GM12891 (cell line): ENCODE measurements at regions not wholly inside any gene's neighbourhood (a gene's known extent, or its start where the extent isn't known, plus 50 kb on each side); places are given as distances from the start of the nearest gene placed in this dataset.

ENCODE experiments used
- POLR2A ChIP-seq: IDR thresholded peaks from 2 replicates; pipeline ENCODE4 v1.6.1; 2011; ENCODE audit warnings: low read depth, low read length, control low read depth
- POLR2AphosphoS5 ChIP-seq: IDR thresholded peaks from 2 replicates; pipeline ENCODE4 v1.6.1; 2011; ENCODE audit warnings: low read depth, low read length, control low read depth
- TAF1 ChIP-seq: IDR thresholded peaks from 2 replicates; pipeline ENCODE4 v1.6.1; 2011; ENCODE audit warnings: low read depth, low read length, control low read depth

DNA sequence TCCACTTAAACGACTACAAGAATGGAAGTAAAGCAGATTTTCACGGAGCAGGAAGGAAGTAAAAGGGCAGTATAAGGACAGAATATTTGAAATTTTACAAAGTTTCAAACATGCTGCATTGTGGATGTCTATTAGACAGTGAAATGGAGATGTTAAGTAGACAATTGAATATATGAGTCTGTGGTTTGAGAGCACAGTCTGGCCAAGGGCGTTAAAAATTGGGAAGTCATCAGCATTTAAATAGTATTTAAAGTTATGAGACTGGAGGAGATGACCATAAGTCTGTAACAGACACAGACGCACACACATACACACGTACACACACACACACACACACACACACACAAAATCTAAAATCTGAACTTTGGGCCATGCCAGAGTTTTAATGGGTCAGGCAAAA is 935.9 kb downstream of the EPHA3 start:
- TF ChIP-seq POLR2A (no peak), POLR2AphosphoS5 (no peak), TAF1 (no peak)
